B cell (primary cell): ENCODE measurements at regions not wholly inside any gene's neighbourhood (a gene's known extent, or its start where the extent isn't known, plus 50 kb on each side); places are given as distances from the start of the nearest gene placed in this dataset.

Source experiments
- EZH2 ChIP-seq: IDR thresholded peaks from 2 replicates; pipeline ENCODE4 v1.6.1; 2012; ENCODE audit warnings: borderline replicate concordance, low read depth, mild to moderate bottlenecking, moderate library complexity, low read length; ENCODE audit not compliant: insufficient read depth, poor library complexity, severe bottlenecking
- TF ChIP-seq, protein P1 (sequence below): fragments of 200-600 bp; IDR thresholded peaks from one replicate; pipeline ENCODE4 v1.8.0; 2022; ENCODE audit warnings: antibody characterized with exemption, mild to moderate bottlenecking

DNA sequence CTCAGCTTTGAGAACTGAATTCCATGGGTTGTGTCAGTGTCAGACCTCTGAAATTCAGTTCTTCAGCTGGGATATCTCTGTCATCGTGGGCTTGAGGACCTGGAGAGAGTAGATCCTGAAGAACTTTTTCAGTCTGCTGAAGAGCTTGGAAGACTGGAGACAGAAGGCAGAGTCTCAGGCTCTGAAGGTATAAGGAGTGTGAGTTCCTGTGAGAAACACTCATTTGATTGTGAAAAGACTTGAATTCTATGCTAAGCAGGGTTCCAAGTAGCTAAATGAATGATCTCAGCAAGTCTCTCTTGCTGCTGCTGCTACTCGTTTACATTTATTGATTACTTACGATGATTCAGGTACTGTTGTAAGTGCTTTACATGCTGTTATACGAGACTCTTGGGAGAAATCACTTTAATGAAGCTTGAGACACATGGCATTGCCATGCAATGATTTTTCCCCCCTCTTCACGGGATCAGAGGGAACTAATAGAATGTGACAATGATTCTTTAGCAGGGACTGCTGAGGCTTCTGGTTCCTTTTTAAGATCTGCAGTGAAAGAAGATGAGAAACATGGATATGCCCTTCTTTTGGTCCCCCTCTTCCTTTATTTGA, 63.8 kb downstream of the PTTG1 start:
- TF ChIP-seq EZH2 = no peak
- TF ChIP-seq, protein P1, sequence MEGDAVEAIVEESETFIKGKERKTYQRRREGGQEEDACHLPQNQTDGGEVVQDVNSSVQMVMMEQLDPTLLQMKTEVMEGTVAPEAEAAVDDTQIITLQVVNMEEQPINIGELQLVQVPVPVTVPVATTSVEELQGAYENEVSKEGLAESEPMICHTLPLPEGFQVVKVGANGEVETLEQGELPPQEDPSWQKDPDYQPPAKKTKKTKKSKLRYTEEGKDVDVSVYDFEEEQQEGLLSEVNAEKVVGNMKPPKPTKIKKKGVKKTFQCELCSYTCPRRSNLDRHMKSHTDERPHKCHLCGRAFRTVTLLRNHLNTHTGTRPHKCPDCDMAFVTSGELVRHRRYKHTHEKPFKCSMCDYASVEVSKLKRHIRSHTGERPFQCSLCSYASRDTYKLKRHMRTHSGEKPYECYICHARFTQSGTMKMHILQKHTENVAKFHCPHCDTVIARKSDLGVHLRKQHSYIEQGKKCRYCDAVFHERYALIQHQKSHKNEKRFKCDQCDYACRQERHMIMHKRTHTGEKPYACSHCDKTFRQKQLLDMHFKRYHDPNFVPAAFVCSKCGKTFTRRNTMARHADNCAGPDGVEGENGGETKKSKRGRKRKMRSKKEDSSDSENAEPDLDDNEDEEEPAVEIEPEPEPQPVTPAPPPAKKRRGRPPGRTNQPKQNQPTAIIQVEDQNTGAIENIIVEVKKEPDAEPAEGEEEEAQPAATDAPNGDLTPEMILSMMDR = no peak
